Ovary (tissue), 7 donors: ENCODE measurements at regions not wholly inside any gene's neighbourhood (a gene's known extent, or its start where the extent isn't known, plus 50 kb on each side); places are given as distances from the start of the nearest gene placed in this dataset.

Source experiments
- DNase-seq, 5 donors: peaks; one replicate each; pipeline ENCODE4 v3.0.0-alpha.2; 2019 to 2020
- H3K27ac ChIP-seq, 2 donors: fragments of 200-600 bp; one replicate each; pipeline versions ENCODE4 v1.5.1 to v1.8.0; 2019 to 2022
- H3K27me3 ChIP-seq: fragments of 200-600 bp; one replicate; pipeline ENCODE4 v1.8.0; 2022
- H3K36me3 ChIP-seq: fragments of 200-600 bp; sonication (generic); one replicate; pipeline ENCODE4 v1.5.1; 2019
- H3K4me1 ChIP-seq: one replicate; pipeline ENCODE4 v1.8.1; 2013; ENCODE audit warnings: mild to moderate bottlenecking, moderate library complexity; ENCODE audit not compliant: insufficient read depth
- H3K4me3 ChIP-seq: fragments of 200-600 bp; sonication (generic); one replicate; pipeline ENCODE4 v1.5.1; 2017
- H3K9me3 ChIP-seq, 2 donors: fragments of 200-600 bp in 1 of 2; sonication (generic) in 1 of 2; one replicate each; pipeline versions ENCODE4 v1.5.1 to v1.8.1; 2013 to 2019; ENCODE audit warnings: mild to moderate bottlenecking in 1 of 2, moderate library complexity in 1 of 2
- EP300 ChIP-seq: sonication (generic); formaldehyde crosslinking; IDR thresholded peaks from one replicate; pipeline ENCODE4 v1.6.1; 2017; ENCODE audit warnings: antibody characterized with exemption
- POLR2A ChIP-seq: fragments of 450-650 bp; IDR thresholded peaks from one replicate; pipeline ENCODE4 v1.6.1; 2017; ENCODE audit warnings: antibody characterized with exemption, mild to moderate bottlenecking, moderate library complexity
- WGBS, 3 donors: extraction: QIAGEN DNeasy Blood & Tissue Kit in 1 of 3; methylation state at CpG; one replicate each; pipeline versions ENCODE4 v1.1.5 to v1.1.7; 2013 to 2017; 5-methylcytosine and 5-hydroxymethylcytosine counted together
- intact Hi-C, 4 donors: fragments of 100-400 bp; cut with DNase I; formaldehyde crosslinking; loops; one replicate each; pipeline versions ENCODE4 v1.11.0 to v1.15.1; 2022 to 2023
- TF ChIP-seq, protein P1 (sequence below), 3 donors: fragments of 450-650 bp in 2 of 3; fragments of 200-600 bp in 1 of 3; IDR thresholded peaks; one replicate each; pipeline versions ENCODE4 v1.5.1 to v1.8.0; 2016 to 2022; ENCODE audit warnings: antibody characterized with exemption in 3 of 3, mild to moderate bottlenecking in 1 of 3
- donor health status: DM: no; HTN: no; CAD: no; lungs with moderate emphysema.
- donor health status: DM: no; HTN: no; CAD: no.
- donor health status: Bipolar disorder and iron deficiency.
- donor health status: DM: no; HTN: no; CAD: no.
- donor health status: DM: yes; HTN: yes; CAD: no.

DNA sequence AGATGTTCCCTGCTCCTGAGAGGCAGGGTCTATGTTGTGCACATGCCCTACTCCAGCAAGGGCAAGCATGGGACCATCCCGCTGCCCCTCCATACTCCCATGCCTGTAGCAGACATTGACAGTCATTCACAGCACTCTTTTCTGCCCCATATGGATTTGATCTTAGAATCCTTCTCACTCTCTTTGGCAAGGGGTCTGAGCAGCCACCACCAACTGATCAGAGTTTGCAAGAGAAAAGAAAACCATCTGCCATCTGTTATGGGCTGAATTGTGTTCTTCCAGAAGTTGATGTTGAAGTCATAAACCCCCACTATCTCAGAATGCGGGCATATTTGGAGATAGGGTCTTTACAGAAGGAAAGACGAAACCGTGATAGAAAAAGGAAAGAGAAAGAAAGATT, 315.1 kb upstream of the CLINT1 start:
- no peak overlapping the region for H3K4me3 ChIP-seq
- WGBS, 3 donors: 83 to 97% (median 96%) methylated on average over 4 of the region's 4 CpGs
- H3K4me1 ChIP-seq: peaks cover 4% of the 10 kb centered on the region
- no peak for DNase-seq
- TF ChIP-seq, protein P1, sequence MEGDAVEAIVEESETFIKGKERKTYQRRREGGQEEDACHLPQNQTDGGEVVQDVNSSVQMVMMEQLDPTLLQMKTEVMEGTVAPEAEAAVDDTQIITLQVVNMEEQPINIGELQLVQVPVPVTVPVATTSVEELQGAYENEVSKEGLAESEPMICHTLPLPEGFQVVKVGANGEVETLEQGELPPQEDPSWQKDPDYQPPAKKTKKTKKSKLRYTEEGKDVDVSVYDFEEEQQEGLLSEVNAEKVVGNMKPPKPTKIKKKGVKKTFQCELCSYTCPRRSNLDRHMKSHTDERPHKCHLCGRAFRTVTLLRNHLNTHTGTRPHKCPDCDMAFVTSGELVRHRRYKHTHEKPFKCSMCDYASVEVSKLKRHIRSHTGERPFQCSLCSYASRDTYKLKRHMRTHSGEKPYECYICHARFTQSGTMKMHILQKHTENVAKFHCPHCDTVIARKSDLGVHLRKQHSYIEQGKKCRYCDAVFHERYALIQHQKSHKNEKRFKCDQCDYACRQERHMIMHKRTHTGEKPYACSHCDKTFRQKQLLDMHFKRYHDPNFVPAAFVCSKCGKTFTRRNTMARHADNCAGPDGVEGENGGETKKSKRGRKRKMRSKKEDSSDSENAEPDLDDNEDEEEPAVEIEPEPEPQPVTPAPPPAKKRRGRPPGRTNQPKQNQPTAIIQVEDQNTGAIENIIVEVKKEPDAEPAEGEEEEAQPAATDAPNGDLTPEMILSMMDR (IDR thresholded peaks at IDR 0.05): no peak
- TF ChIP-seq EP300 (no peak), POLR2A (no peak)
- no peaks in the 10 kb centered on the region for H3K9me3 ChIP-seq
- H3K27me3 ChIP-seq: no peaks in the 10 kb centered on the region
- H3K36me3 ChIP-seq: no peaks in the 10 kb centered on the region
- intact Hi-C loops: loop anchor here in 2 of 4 donors (10.0 kb wide), 2 partner anchors 359 to 521 kb away; no protein-coding TSS in a partner anchor
- no peak overlapping the region for H3K27ac ChIP-seq

DNA sequence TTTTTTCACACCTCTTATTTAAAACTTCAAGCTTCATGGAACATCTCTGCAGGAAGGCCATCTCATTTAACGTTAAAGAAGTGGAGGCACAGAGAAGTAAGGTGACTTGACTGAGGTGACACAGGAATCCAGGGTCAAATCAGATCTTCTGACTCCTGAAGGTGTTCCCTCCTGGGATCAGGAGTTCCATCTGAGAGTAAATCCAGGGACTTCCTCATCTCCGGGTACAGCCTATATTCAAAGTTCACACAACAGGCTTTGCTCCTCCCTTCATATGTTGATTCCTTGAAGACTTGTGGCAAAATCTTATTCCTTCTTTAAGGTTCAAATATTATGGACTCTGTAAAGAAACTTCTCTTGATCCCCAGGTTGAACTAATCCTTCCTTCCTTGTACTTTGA, 313.1 kb upstream of the CLINT1 start:
- intact Hi-C loops: loop anchor here in 2 of 4 donors (10.0 kb wide), 2 partner anchors 357 to 523 kb away; no protein-coding TSS in a partner anchor
- 92 to 93% (median 93%) methylated on average over 2 of the region's 2 CpGs for WGBS, 3 donors

DNA sequence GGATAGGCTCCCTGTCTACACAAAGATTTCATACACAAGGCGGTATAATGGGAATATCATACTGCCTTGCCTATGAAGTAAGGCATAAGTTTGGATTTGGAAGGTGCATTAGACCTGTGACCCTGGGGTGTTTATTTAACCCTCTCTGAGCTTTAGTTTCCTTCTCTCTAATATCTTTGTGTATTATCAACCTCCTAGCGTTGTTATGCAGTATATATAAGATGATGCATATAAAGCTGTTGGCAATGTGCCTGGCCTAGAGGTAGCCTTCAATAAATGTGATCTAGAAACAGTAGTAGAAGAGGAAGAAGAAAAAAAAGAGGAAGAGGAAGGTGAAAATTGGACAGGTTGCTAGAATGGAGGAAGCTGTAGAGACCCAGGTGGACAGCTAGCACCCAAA, 311.6 kb upstream of the CLINT1 start:
- Histone ChIP-seq H3K9me3 (no peaks in the 10 kb centered on the region), H3K27me3 (no peaks in the 10 kb centered on the region), H3K27ac (no peak overlapping the region), H3K4me1 (no peaks in the 10 kb centered on the region), H3K36me3 (no peaks in the 10 kb centered on the region), H3K4me3 (no peak overlapping the region)
- TF ChIP-seq EP300 (no peak), POLR2A (no peak)
- TF ChIP-seq, protein P1 (IDR thresholded peaks at IDR 0.05): no peak
- intact Hi-C loops: loop anchor here in 2 of 4 donors (10.0 kb wide), 2 partner anchors 356 to 524 kb away; no protein-coding TSS in a partner anchor
- WGBS, 3 donors: 91 to 97% (median 95%) methylated on average over 2 of the region's 2 CpGs
- no peak for DNase-seq

More for the DNA sequence above, 313.1 kb upstream of the CLINT1 start:
- Histone ChIP-seq H3K27me3 (no peaks in the 10 kb centered on the region), H3K9me3 (no peaks in the 10 kb centered on the region), H3K36me3 (no peaks in the 10 kb centered on the region), H3K4me1 (peaks cover 4% of the 10 kb centered on the region), H3K27ac (no peak overlapping the region), H3K4me3 (no peak overlapping the region)
- DNase-seq: no peak
- TF ChIP-seq POLR2A (no peak), EP300 (no peak)
- TF ChIP-seq, protein P1 (IDR thresholded peaks at IDR 0.05): no peak

DNA sequence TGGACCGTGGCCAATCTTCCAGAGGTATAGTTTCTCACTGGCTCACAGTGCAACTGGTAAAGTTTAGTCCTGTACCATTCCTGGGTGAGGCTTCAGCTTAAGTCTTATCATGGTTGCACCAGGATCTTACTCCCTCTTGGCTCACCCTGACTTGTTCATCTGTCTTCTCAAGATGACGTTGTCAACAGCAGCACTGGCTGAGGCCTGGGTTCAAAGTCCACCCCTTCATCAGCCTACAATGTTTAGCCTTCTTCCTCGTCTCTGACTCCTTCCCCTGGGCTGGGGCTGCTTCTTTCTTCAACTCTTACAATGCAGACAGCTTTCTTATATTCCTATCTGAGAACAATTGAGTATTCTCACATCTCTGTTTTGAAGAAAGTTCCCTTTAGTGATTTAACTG, 311.1 kb upstream of the CLINT1 start:
- H3K27ac ChIP-seq: no peak overlapping the region
- 83 to 92% (median 85%) methylated on average over 3 of the region's 3 CpGs for WGBS, 3 donors
- no peak overlapping the region for H3K4me3 ChIP-seq
- H3K36me3 ChIP-seq: no peaks in the 10 kb centered on the region
- intact Hi-C loops: loop anchor here in 2 of 4 donors (10.0 kb wide), 2 partner anchors 355 to 525 kb away; no protein-coding TSS in a partner anchor
- DNase-seq: no peak
- H3K4me1 ChIP-seq: no peaks in the 10 kb centered on the region
- TF ChIP-seq EP300: no peak
- TF ChIP-seq, protein P1 (IDR thresholded peaks at IDR 0.05): no peak
- no peak for TF ChIP-seq POLR2A
- no peaks in the 10 kb centered on the region for H3K27me3 ChIP-seq
- no peaks in the 10 kb centered on the region for H3K9me3 ChIP-seq
